Gastroesophageal sphincter (tissue), 4 donors: ENCODE measurements at regions not wholly inside any gene's neighbourhood (a gene's known extent, or its start where the extent isn't known, plus 50 kb on each side); places are given as distances from the start of the nearest gene placed in this dataset.
A peak's percentile ranks its signal among the peaks of the same experiment; 100 is the strongest.
"Not testable (repeated sequence)": the region's sequence is repeated elsewhere in the genome, so short reads cannot be mapped to it uniquely, and the experiment has no call there.

Experiments used
- ATAC-seq: fragments of 150-250 bp; one replicate; pipeline ENCODE4 v1.9.1; 2016; ENCODE audit warnings: mild to moderate bottlenecking, moderate library complexity
- H3K27ac ChIP-seq, 4 donors: fragments of 200-600 bp; sonication (generic) in 3 of 4; 1 replicate in 3 of 4; 2 replicates in 1 of 4; pipeline ENCODE4 v1.5.1; 2016 to 2019
- H3K27me3 ChIP-seq: fragments of 200-600 bp; sonication (generic); one replicate; pipeline ENCODE4 v1.5.1; 2019
- H3K36me3 ChIP-seq, 2 donors: fragments of 200-600 bp; sonication (generic); one replicate each; pipeline ENCODE4 v1.5.1; 2019; ENCODE audit warnings: control low read depth in 1 of 2
- H3K4me1 ChIP-seq, 3 donors: fragments of 200-600 bp; sonication (generic); 1 replicate in 2 of 3; 2 replicates in 1 of 3; pipeline ENCODE4 v1.5.1; 2016 to 2019; ENCODE audit warnings: control low read depth in 2 of 3
- H3K4me3 ChIP-seq, 2 donors: fragments of 200-600 bp; sonication (generic); one replicate each; pipeline ENCODE4 v1.5.1; 2019; ENCODE audit warnings: mild to moderate bottlenecking in 1 of 2, moderate library complexity in 1 of 2
- H3K9me3 ChIP-seq, 3 donors: fragments of 200-600 bp; sonication (generic); one replicate each; pipeline ENCODE4 v1.5.1; 2017 to 2019; ENCODE audit warnings: control low read depth in 2 of 3
- EP300 ChIP-seq: sonication (generic); formaldehyde crosslinking; IDR thresholded peaks from one replicate; pipeline ENCODE4 v1.6.1; 2017; ENCODE audit warnings: antibody characterized with exemption, mild to moderate bottlenecking
- POLR2A ChIP-seq, 2 donors: fragments of 450-650 bp; IDR thresholded peaks; one replicate each; pipeline ENCODE4 v1.6.1; 2017; ENCODE audit warnings: antibody characterized with exemption in 2 of 2, mild to moderate bottlenecking in 2 of 2, moderate library complexity in 1 of 2
- POLR2AphosphoS5 ChIP-seq: sonication (generic); formaldehyde crosslinking; IDR thresholded peaks from one replicate; pipeline ENCODE4 v1.6.1; 2017; ENCODE audit warnings: antibody characterized with exemption
- WGBS, 2 donors: methylation state at CpG; one replicate each; pipeline ENCODE4 v1.1.5; 2018; ENCODE audit warnings: low coverage in 1 of 2; 5-methylcytosine and 5-hydroxymethylcytosine counted together
- TF ChIP-seq, protein P1 (sequence below), 4 experiments: fragments of 200-600 bp in 2 of 4; fragments of 450-650 bp in 2 of 4; sonication (generic) in 1 of 4; IDR thresholded peaks; one replicate each; pipeline ENCODE4 v1.5.1; 2017 to 2019; ENCODE audit warnings: antibody characterized with exemption in 4 of 4, mild to moderate bottlenecking in 2 of 4, moderate library complexity in 2 of 4

DNA sequence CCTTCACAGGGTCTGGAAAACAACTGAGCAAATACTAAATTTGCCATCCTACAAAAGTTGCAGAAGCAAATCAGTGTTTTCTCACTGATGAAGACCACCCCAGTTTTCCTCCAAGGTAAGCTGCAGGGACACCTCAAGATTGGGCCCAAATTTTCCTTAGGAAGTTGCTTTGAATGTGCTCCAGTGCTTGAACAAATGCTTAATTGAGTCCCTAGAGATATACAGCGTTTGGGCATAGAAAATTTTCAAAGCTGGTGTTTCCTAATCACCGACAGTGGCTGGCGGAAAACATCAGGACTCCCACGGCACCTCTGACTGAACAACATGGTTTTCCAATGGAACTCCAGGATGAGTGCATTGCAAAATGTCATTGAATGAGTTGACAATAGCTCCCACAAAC lies 92.5 kb upstream of the HMGA2 start:
- TF ChIP-seq, protein P1, sequence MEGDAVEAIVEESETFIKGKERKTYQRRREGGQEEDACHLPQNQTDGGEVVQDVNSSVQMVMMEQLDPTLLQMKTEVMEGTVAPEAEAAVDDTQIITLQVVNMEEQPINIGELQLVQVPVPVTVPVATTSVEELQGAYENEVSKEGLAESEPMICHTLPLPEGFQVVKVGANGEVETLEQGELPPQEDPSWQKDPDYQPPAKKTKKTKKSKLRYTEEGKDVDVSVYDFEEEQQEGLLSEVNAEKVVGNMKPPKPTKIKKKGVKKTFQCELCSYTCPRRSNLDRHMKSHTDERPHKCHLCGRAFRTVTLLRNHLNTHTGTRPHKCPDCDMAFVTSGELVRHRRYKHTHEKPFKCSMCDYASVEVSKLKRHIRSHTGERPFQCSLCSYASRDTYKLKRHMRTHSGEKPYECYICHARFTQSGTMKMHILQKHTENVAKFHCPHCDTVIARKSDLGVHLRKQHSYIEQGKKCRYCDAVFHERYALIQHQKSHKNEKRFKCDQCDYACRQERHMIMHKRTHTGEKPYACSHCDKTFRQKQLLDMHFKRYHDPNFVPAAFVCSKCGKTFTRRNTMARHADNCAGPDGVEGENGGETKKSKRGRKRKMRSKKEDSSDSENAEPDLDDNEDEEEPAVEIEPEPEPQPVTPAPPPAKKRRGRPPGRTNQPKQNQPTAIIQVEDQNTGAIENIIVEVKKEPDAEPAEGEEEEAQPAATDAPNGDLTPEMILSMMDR (IDR thresholded peaks at IDR 0.05) = no peak
- H3K27me3 ChIP-seq = peaks cover 75% of the 10 kb centered on the region
- WGBS, 2 donors = 74% methylated on average over 4 of the region's 4 CpGs; no CpG with 5 or more reads in 1 of the 2 donors

DNA sequence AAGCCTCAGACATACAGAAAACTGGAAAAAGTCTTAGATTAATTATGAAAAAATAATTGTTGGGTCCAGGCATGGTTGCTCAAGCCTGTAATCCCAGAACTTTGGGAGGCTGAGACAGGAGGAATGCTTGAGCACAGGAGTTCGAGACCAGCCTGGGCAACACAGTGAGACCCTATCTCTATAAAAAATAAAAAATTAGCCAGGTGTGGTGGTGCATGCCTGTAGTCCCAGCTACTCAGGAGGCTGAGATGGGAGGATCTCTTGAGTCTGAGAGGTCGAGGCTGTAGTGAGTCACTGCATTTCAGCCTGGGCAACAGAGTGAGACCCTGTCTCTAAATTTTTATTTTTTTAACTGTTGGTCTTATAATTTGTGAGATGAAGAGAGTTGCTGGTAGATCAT lies 90.6 kb upstream of the HMGA2 start:
- H3K4me1 ChIP-seq, H3K27ac ChIP-seq, H3K36me3 ChIP-seq, H3K4me3 ChIP-seq, H3K9me3 ChIP-seq, ATAC-seq: not testable (repeated sequence)
- H3K27me3 ChIP-seq = peaks cover 57% of the 10 kb centered on the region
- 74 to 80% methylated on average over 1 to 2 of the region's 2 CpGs for WGBS, 2 donors

More for the DNA sequence above, 92.5 kb upstream of the HMGA2 start:
- no peaks in the 10 kb centered on the region for H3K9me3 ChIP-seq
- H3K36me3 ChIP-seq = no peaks in the 10 kb centered on the region
- peaks cover 0 to 9% (median 6%) of the 10 kb centered on the region in 3 donors for H3K4me1 ChIP-seq
- no peak for ATAC-seq
- H3K4me3 ChIP-seq = no peak overlapping the region
- H3K27ac ChIP-seq = no peak overlapping the region

DNA sequence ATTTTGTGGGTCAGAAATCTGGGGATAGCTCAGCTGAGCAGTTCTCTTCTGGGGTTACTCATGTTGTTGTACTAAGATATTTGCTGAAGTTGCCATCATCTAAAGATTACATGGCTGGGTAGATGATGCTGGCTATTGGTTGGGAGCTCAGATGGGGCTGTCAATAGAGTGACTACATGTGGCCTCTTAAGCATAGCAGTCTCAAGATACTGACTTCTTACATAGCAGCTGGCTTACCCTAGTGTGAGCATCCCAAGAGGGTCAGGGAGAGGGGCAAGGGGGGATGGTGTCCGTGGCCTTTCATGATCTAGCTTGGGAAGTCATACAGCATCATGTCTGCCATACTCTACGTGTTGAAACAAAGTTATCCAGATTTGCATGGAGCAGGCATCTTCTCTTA lies 90.1 kb upstream of the HMGA2 start:
- no peaks in the 10 kb centered on the region for H3K9me3 ChIP-seq
- ATAC-seq = no peak
- no peak overlapping the region for H3K27ac ChIP-seq
- peaks cover 0 to 2% (median 2%) of the 10 kb centered on the region in 3 donors for H3K4me1 ChIP-seq
- WGBS, 2 donors = 55 to 72% methylated on average over 2 of the region's 2 CpGs
- H3K27me3 ChIP-seq = peaks cover 51% of the 10 kb centered on the region
- no peaks in the 10 kb centered on the region for H3K36me3 ChIP-seq
- H3K4me3 ChIP-seq = no peak overlapping the region
- TF ChIP-seq POLR2AphosphoS5 (no peak), POLR2A (IDR thresholded peaks at IDR 0.05) (no peak), EP300 (no peak)
- TF ChIP-seq, protein P1 (IDR thresholded peaks at IDR 0.05) = no peak

DNA sequence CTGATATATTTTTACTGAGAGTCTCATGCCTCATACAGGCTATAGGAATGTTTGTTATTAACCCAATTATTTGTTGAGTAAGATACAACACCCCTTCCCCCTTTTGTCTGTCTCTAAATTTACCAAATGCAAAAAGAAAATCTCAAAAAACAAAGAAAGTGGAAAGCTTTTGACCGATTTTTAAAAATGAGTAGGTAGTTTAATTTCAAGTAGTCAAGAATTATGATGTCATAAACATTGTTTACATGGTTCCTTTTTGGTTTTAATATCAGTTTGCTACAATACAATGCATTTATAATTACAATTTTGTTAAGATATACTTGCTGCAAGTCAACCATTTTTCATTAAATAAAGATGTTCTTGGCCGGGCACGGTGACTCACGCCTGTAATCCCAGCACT lies 84.7 kb upstream of the HMGA2 start:
- WGBS, 2 donors = 83 to 89% methylated on average over 2 to 4 of the region's 4 CpGs
- no peak for ATAC-seq

DNA sequence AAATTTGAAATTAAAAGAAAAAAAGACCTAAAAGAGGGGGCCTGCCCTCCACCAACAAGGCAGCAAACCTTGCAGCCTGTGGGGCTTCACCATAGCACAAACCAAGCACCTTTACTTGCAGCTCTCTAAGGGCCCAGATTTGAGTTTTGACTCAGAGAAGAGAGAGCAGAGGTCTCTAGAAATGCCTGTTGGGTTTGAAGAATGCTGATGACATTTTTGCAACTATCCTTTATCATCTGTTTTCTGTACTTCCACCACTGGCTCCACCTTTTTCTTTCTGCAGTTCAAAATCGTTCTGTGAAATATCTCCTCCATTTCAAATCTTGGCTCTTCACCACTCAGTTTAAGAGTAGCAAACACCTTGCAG lies 83.8 kb upstream of the HMGA2 start:
- TF ChIP-seq POLR2A (IDR thresholded peaks at IDR 0.05) (no peak), POLR2AphosphoS5 (no peak), EP300 (no peak)
- TF ChIP-seq, protein P1 (IDR thresholded peaks at IDR 0.05) = no peak
- Histone ChIP-seq H3K4me3 (peak overlapping the region in 1 of 2 donors; percentile 63), H3K36me3 (no peaks in the 10 kb centered on the region), H3K4me1 (peaks cover 0 to 22% (median 12%) of the 10 kb centered on the region in 3 donors), H3K27me3 (peaks cover 39% of the 10 kb centered on the region), H3K27ac (no peak overlapping the region), H3K9me3 (no peaks in the 10 kb centered on the region)
- ATAC-seq = no peak
- 21 to 42% methylated on average over 1 of the region's 1 CpG for WGBS, 2 donors

More for the DNA sequence above, 84.7 kb upstream of the HMGA2 start:
- Histone ChIP-seq H3K36me3 (no peaks in the 10 kb centered on the region), H3K4me1 (peaks cover 0 to 22% (median 12%) of the 10 kb centered on the region in 3 donors), H3K9me3 (no peaks in the 10 kb centered on the region), H3K4me3 (no peak overlapping the region), H3K27ac (no peak overlapping the region), H3K27me3 (peaks cover 35% of the 10 kb centered on the region)
- TF ChIP-seq EP300 = no peak
- TF ChIP-seq POLR2AphosphoS5 = no peak
- TF ChIP-seq, protein P1 (IDR thresholded peaks at IDR 0.05) = no peak
- no peak for TF ChIP-seq POLR2A (IDR thresholded peaks at IDR 0.05)
